DND-41 (cell line): ENCODE measurements at regions not wholly inside any gene's neighbourhood (a gene's known extent, or its start where the extent isn't known, plus 50 kb on each side); places are given as distances from the start of the nearest gene placed in this dataset.

Source experiments
- EZH2 ChIP-seq: IDR thresholded peaks from 3 replicates; pipeline ENCODE4 v1.6.1; 2012; ENCODE audit warnings: borderline replicate concordance, low read depth, mild to moderate bottlenecking, moderate library complexity, low read length, inconsistent platforms; ENCODE audit not compliant: severe bottlenecking
- TF ChIP-seq, protein P1 (sequence below): IDR thresholded peaks from 2 replicates; pipeline ENCODE4 v1.5.1; 2012; ENCODE audit warnings: borderline replicate concordance, low read length, moderate library complexity, mild to moderate bottlenecking; ENCODE audit not compliant: poor library complexity, severe bottlenecking; ENCODE audit errors: extremely low read depth

DNA sequence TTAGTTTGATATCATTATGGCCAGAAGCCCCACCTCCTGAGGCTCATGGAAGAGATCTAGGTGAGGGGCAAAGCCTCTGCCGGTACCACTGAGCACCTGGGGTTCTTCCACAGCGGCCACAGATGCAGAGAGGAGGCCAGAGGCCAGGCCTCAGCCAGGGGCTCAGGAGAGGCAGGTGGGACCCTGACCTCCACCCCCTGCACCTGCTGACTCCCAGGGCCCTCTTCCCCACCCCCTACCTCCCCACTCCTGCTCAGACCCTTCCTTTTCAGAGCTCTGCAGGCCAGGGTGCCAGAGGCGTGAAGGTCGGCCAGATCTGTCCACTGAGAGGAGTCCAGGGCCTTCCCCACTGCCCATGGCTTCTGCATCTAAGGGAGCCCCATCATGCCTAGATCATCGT lies 178.7 kb upstream of the PPP2R2D start:
- TF ChIP-seq, protein P1, sequence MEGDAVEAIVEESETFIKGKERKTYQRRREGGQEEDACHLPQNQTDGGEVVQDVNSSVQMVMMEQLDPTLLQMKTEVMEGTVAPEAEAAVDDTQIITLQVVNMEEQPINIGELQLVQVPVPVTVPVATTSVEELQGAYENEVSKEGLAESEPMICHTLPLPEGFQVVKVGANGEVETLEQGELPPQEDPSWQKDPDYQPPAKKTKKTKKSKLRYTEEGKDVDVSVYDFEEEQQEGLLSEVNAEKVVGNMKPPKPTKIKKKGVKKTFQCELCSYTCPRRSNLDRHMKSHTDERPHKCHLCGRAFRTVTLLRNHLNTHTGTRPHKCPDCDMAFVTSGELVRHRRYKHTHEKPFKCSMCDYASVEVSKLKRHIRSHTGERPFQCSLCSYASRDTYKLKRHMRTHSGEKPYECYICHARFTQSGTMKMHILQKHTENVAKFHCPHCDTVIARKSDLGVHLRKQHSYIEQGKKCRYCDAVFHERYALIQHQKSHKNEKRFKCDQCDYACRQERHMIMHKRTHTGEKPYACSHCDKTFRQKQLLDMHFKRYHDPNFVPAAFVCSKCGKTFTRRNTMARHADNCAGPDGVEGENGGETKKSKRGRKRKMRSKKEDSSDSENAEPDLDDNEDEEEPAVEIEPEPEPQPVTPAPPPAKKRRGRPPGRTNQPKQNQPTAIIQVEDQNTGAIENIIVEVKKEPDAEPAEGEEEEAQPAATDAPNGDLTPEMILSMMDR = no peak
- no peak for TF ChIP-seq EZH2
